H1 (cell line): ENCODE measurements at regions not wholly inside any gene's neighbourhood (a gene's known extent, or its start where the extent isn't known, plus 50 kb on each side); places are given as distances from the start of the nearest gene placed in this dataset.

ENCODE experiments used
- CTCF ChIA-PET: fragments of 300-600 bp; sonication (Branson Sonifier 250); formaldehyde crosslinking; loops from one replicate; lab custom pipeline; 2021; ENCODE audit not compliant: partially characterized antibody; lab: Charles Lee
- POLR2A ChIA-PET: fragments of 300-600 bp; sonication (Branson Sonifier 250); formaldehyde crosslinking; loops from one replicate; lab custom pipeline; 2021; ENCODE audit warnings: inconsistent platforms; ENCODE audit not compliant: partially characterized antibody; lab: Charles Lee
- DNase-seq, 2 experiments: peaks; one replicate each; pipeline versions ENCODE4 v3.0.0 to v3.0.0-alpha.2; 2010 to 2022; ENCODE audit warnings: low spot score in 2 of 2, low read depth in 1 of 2, mixed read lengths in 1 of 2
- FAIRE-seq: peaks from 2 replicates; lab custom pipeline; 2011; peaks lifted over from hg19 to GRCh38; lab: Jason Lieb, UNC
- H2AFZ ChIP-seq: 2 replicates; pipeline ENCODE4 v1.8.1; 2012; ENCODE audit warnings: low read length, inconsistent platforms
- H2AK5ac ChIP-seq: 2 replicates; pipeline ENCODE4 v1.6.1; 2013; ENCODE audit warnings: low read depth, low read length
- H2BK120ac ChIP-seq: replicated peaks from 2 replicates; pipeline ENCODE3; 2013; ENCODE audit warnings: low read depth, low read length, inconsistent platforms
- H2BK12ac ChIP-seq: 2 replicates; pipeline ENCODE4 v1.6.1; 2013; ENCODE audit warnings: low read depth, low read length
- H2BK15ac ChIP-seq: 2 replicates; pipeline ENCODE4 v1.6.1; 2013; ENCODE audit warnings: low read length
- H2BK20ac ChIP-seq: 2 replicates; pipeline ENCODE4 v1.6.1; 2013; ENCODE audit warnings: low read length
- H2BK5ac ChIP-seq: 2 replicates; pipeline ENCODE4 v1.6.1; 2013; ENCODE audit warnings: low read depth, low read length
- H3K14ac ChIP-seq: 2 replicates; pipeline ENCODE4 v1.6.1; 2013; ENCODE audit warnings: inconsistent platforms; ENCODE audit not compliant: insufficient read length
- H3K18ac ChIP-seq: 2 replicates; pipeline ENCODE4 v1.6.1; 2013; ENCODE audit warnings: low read length; ENCODE audit errors: extremely low read depth
- H3K23ac ChIP-seq: 2 replicates; pipeline ENCODE4 v1.6.1; 2013; ENCODE audit warnings: inconsistent platforms; ENCODE audit not compliant: insufficient read length
- H3K23me2 ChIP-seq: 2 replicates; pipeline ENCODE4 v1.6.1; 2013; ENCODE audit warnings: low read depth, low read length
- H3K27ac ChIP-seq: 2 replicates; pipeline ENCODE4 v1.6.1; 2011; ENCODE audit warnings: low read depth, low read length, inconsistent platforms
- H3K27me3 ChIP-seq, 4 experiments: replicated peaks in 1 of 4; 1 replicate in 1 of 4; 2 replicates in 3 of 4; pipeline versions ENCODE4 v1.6.1 to v1.8.1; 2011 to 2013; ENCODE audit warnings: low read length in 3 of 4, mild to moderate bottlenecking in 3 of 4, inconsistent platforms in 2 of 4, mixed read lengths in 2 of 4, moderate library complexity in 1 of 4; ENCODE audit not compliant: control insufficient read depth in 3 of 4, insufficient read depth in 3 of 4; ENCODE audit errors: extremely low read depth in 1 of 4
- H3K36me3 ChIP-seq, 4 experiments: 2 replicates each; pipeline versions ENCODE4 v1.6.1 to v1.8.1; 2011 to 2013; ENCODE audit warnings: mild to moderate bottlenecking in 4 of 4, low read length in 3 of 4, moderate library complexity in 2 of 4, control low read depth in 1 of 4, inconsistent platforms in 1 of 4; ENCODE audit not compliant: insufficient read depth in 4 of 4, control insufficient read depth in 2 of 4
- H3K4ac ChIP-seq: replicated peaks from 2 replicates; pipeline ENCODE3; 2013; ENCODE audit warnings: low read length, low read depth, mixed read lengths, inconsistent platforms; ENCODE audit not compliant: insufficient read length
- H3K4me1 ChIP-seq, 4 experiments: replicated peaks in 1 of 4; 1 replicate in 1 of 4; 2 replicates in 3 of 4; pipeline versions ENCODE4 v1.6.1 to v1.8.1; 2011 to 2013; ENCODE audit warnings: low read length in 3 of 4, inconsistent platforms in 2 of 4, mixed read lengths in 1 of 4; ENCODE audit not compliant: insufficient read depth in 4 of 4, control insufficient read depth in 3 of 4
- H3K4me2 ChIP-seq, 2 experiments: 2 replicates each; pipeline versions ENCODE4 v1.6.1 to v1.8.1; 2011 to 2013; ENCODE audit warnings: low read depth in 2 of 2, low read length in 2 of 2, control low read depth in 1 of 2, inconsistent platforms in 1 of 2, mild to moderate bottlenecking in 1 of 2; ENCODE audit not compliant: insufficient read depth in 1 of 2
- H3K4me3 ChIP-seq, 4 experiments: fragments of 200-600, 300-600 bp in 1 of 4; sonication (generic), shearing (Covaris generic), sonication (Bioruptor Twin) in 1 of 4; 2 replicates each; pipeline versions ENCODE4 v1.5.1 to v1.8.1; 2011 to 2016; ENCODE audit warnings: low read length in 4 of 4, low read depth in 3 of 4, control low read depth in 2 of 4, inconsistent platforms in 2 of 4, mild to moderate bottlenecking in 2 of 4, mixed read lengths in 1 of 4, moderate library complexity in 1 of 4; ENCODE audit not compliant: insufficient read depth in 2 of 4; ENCODE audit errors: extremely low read depth in 1 of 4
- H3K56ac ChIP-seq: replicated peaks from 2 replicates; pipeline ENCODE3; 2013; ENCODE audit warnings: low read depth, mild to moderate bottlenecking, mixed read lengths, low read length, inconsistent platforms; ENCODE audit not compliant: insufficient read length
- H3K79me1 ChIP-seq: 2 replicates; pipeline ENCODE4 v1.6.1; 2013; ENCODE audit warnings: low read depth, low read length, control low read depth
- H3K79me2 ChIP-seq, 2 experiments: 2 replicates each; pipeline versions ENCODE4 v1.6.1 to v1.8.1; 2012 to 2013; ENCODE audit warnings: low read length in 2 of 2, mild to moderate bottlenecking in 2 of 2, inconsistent platforms in 1 of 2; ENCODE audit not compliant: insufficient read depth in 2 of 2, control insufficient read depth in 1 of 2
- H3K9ac ChIP-seq, 4 experiments: replicated peaks in 1 of 4; 1 replicate in 1 of 4; 2 replicates in 3 of 4; pipeline versions ENCODE4 v1.6.1 to v1.8.1; 2011 to 2013; ENCODE audit warnings: low read depth in 3 of 4, low read length in 3 of 4, control low read depth in 2 of 4, mild to moderate bottlenecking in 2 of 4, moderate library complexity in 2 of 4, inconsistent platforms in 1 of 4; ENCODE audit errors: extremely low read depth in 1 of 4
- H3K9me3 ChIP-seq, 2 experiments: 2 replicates each; pipeline versions ENCODE4 v1.6.1 to v1.8.1; 2012 to 2013; ENCODE audit warnings: mild to moderate bottlenecking in 2 of 2, moderate library complexity in 2 of 2, control low read depth in 1 of 2, inconsistent platforms in 1 of 2, low read depth in 1 of 2, low read length in 1 of 2, mixed read lengths in 1 of 2; ENCODE audit not compliant: insufficient read depth in 2 of 2
- H4K20me1 ChIP-seq, 2 experiments: replicated peaks in 1 of 2; 2 replicates each; pipeline versions ENCODE3 to v1.8.1; 2011 to 2013; ENCODE audit warnings: inconsistent platforms in 2 of 2, low read length in 2 of 2, mild to moderate bottlenecking in 1 of 2; ENCODE audit not compliant: insufficient read depth in 2 of 2, control insufficient read depth in 1 of 2
- H4K5ac ChIP-seq: 2 replicates; pipeline ENCODE4 v1.6.1; 2013; ENCODE audit warnings: low read length, low read depth, mixed read lengths, inconsistent platforms; ENCODE audit not compliant: insufficient read length
- H4K8ac ChIP-seq: 2 replicates; pipeline ENCODE4 v1.8.0; 2013; ENCODE audit warnings: mild to moderate bottlenecking, moderate library complexity, low read length, inconsistent platforms; ENCODE audit not compliant: insufficient read depth; ENCODE audit errors: extremely low read depth
- H4K91ac ChIP-seq: replicated peaks from 2 replicates; pipeline ENCODE3; 2013; ENCODE audit warnings: low read length, mixed read lengths, inconsistent platforms; ENCODE audit not compliant: insufficient read length
- ATF2 ChIP-seq: IDR thresholded peaks from 2 replicates; pipeline ENCODE4 v1.6.1; 2012; ENCODE audit warnings: low read length, inconsistent platforms
- BCL11A ChIP-seq, 2 experiments: IDR thresholded peaks; one replicate each; pipeline ENCODE4 v1.6.1; 2011; ENCODE audit warnings: low read depth in 2 of 2, low read length in 2 of 2, mild to moderate bottlenecking in 2 of 2
- CHD2 ChIP-seq: IDR thresholded peaks from 2 replicates; pipeline ENCODE4 v1.6.1; 2012; ENCODE audit warnings: low read length, improper control_type of control experiment
- CTBP2 ChIP-seq: IDR thresholded peaks from 2 replicates; pipeline ENCODE4 v1.7.0; 2011; ENCODE audit warnings: borderline replicate concordance, mild to moderate bottlenecking, moderate library complexity, mixed read lengths, low read length; ENCODE audit not compliant: insufficient read depth, insufficient read length
- EGR1 ChIP-seq: IDR thresholded peaks from 2 replicates; pipeline ENCODE4 v1.6.1; 2011; ENCODE audit warnings: low read depth, low read length, borderline replicate concordance
- HDAC2 ChIP-seq, 2 experiments: fragments of 300-600 bp in 1 of 2; sonication (generic) in 1 of 2; IDR thresholded peaks; 2 replicates each; pipeline ENCODE4 v1.6.1; 2011 to 2012; ENCODE audit warnings: low read depth in 2 of 2, low read length in 2 of 2, mild to moderate bottlenecking in 2 of 2, moderate library complexity in 2 of 2, borderline replicate concordance in 1 of 2, inconsistent platforms in 1 of 2
- POLR2AphosphoS5 ChIP-seq: IDR thresholded peaks from 2 replicates; pipeline ENCODE4 v1.6.1; 2011; ENCODE audit warnings: low read depth, low read length
- RFX5 ChIP-seq: IDR thresholded peaks from 2 replicates; pipeline ENCODE4 v1.6.1; 2011; ENCODE audit warnings: low read depth, low read length, improper control_type of control experiment, borderline replicate concordance
- SIRT6 ChIP-seq: IDR thresholded peaks from one replicate; pipeline ENCODE4 v1.7.1; 2012; ENCODE audit warnings: low read length, inconsistent platforms
- SP4 ChIP-seq: IDR thresholded peaks from 2 replicates; pipeline ENCODE4 v1.6.1; 2012; ENCODE audit warnings: low read length, inconsistent platforms
- TBP ChIP-seq: IDR thresholded peaks from 2 replicates; pipeline ENCODE4 v1.6.1; 2011; ENCODE audit warnings: low read depth, low read length, improper control_type of control experiment
- YY1 ChIP-seq: IDR thresholded peaks from 2 replicates; pipeline ENCODE4 v1.6.1; 2011; ENCODE audit warnings: low read depth, mild to moderate bottlenecking, low read length
- WGBS, 2 experiments: shearing (Covaris generic) in 1 of 2; methylation state at CpG; one replicate each; pipeline versions ENCODE4 v1.1.6 to v1.1.7; 2013 to 2015; ENCODE audit warnings: low lambda C conversion rate in 2 of 2, mixed read lengths in 2 of 2, inconsistent platforms in 1 of 2, low coverage in 1 of 2, missing lambda C conversion rate in 1 of 2; ENCODE audit not compliant: insufficient replicate concordance in 2 of 2, insufficient coverage in 1 of 2, insufficient read length in 1 of 2; ENCODE audit errors: extremely low coverage in 1 of 2, missing lambda C conversion rate in 1 of 2; 5-methylcytosine and 5-hydroxymethylcytosine counted together

GRCh38 chr6:140601021-140601808 is 1226.8 kb upstream of the CITED2 start:
- H2BK12ac ChIP-seq = no peak overlapping the region
- H4K5ac ChIP-seq = no peak overlapping the region
- ChIA-PET POLR2A (no interaction called here), CTCF (no interaction called here)
- TF ChIP-seq RFX5 (no peak), BCL11A (IDR thresholded peaks at IDR 0.05; ENCODE audit: low read depth in 2 of 2, low read length in 2 of 2) (no peak), ATF2 (no peak), SIRT6 (no peak), CHD2 (no peak), EGR1 (no peak), TBP (no peak), CTBP2 (no peak), YY1 (no peak), HDAC2 (IDR thresholded peaks at IDR 0.05; ENCODE audit: borderline replicate concordance in 1 of 2, low read depth in 2 of 2, low read length in 2 of 2) (no peak), POLR2AphosphoS5 (no peak), SP4 (no peak)
- no peaks in the 10 kb centered on the region for H3K79me1 ChIP-seq
- no peak overlapping the region; a peak in 1 of 7 replicates for H3K9ac ChIP-seq
- no peaks in the 10 kb centered on the region for H3K36me3 ChIP-seq
- no peak for FAIRE-seq
- no peaks in the 10 kb centered on the region for H3K9me3 ChIP-seq
- H2BK15ac ChIP-seq = no peak overlapping the region
- no peak overlapping the region for H3K27ac ChIP-seq
- no peak overlapping the region; the same call in 1 of the 2 replicates for H2AFZ ChIP-seq
- H3K4me2 ChIP-seq = no peak overlapping the region
- H2BK20ac ChIP-seq = no peak overlapping the region
- no peak overlapping the region for H2BK120ac ChIP-seq
- no peaks in the 10 kb centered on the region for H4K20me1 ChIP-seq
- H3K79me2 ChIP-seq = no peaks in the 10 kb centered on the region
- no peaks in the 10 kb centered on the region for H3K4me1 ChIP-seq
- 86% methylated on average over 3 of the region's 3 CpGs; no CpG with 5 or more reads in 1 of the 2 experiments for WGBS, 2 experiments
- no peak overlapping the region for H2AK5ac ChIP-seq
- H3K4me3 ChIP-seq = no peak overlapping the region
- H3K56ac ChIP-seq = no peak overlapping the region
- no peaks in the 10 kb centered on the region; the same call in 1 of the 2 replicates for H3K23me2 ChIP-seq
- H3K14ac ChIP-seq = no peak overlapping the region
- H3K27me3 ChIP-seq = no peaks in the 10 kb centered on the region
- no peak overlapping the region for H4K91ac ChIP-seq
- no peak overlapping the region for H2BK5ac ChIP-seq
- DNase-seq = no peak
- H3K18ac ChIP-seq = no peak overlapping the region
- no peak overlapping the region for H3K4ac ChIP-seq
- no peak overlapping the region for H3K23ac ChIP-seq
- H4K8ac ChIP-seq = no peak overlapping the region
